ENCODE measurements at regions not wholly inside any gene's neighbourhood (a gene's known extent, or its start where the extent isn't known, plus 50 kb on each side); places are given as distances from the start of the nearest gene placed in this dataset.

- TF ChIP-seq POLR2AphosphoS5 (IDR thresholded peaks at IDR 0.05; ENCODE audit: low read depth, low read length) (no peak), PAX5 (IDR thresholded peaks at IDR 0.05; ENCODE audit: insufficient read depth, low read length, severe bottlenecking) (no peak), POLR2A (IDR thresholded peaks at IDR 0.05; ENCODE audit: low read depth, low read length) (no peak), TAF1 (IDR thresholded peaks at IDR 0.05; ENCODE audit: low read depth, low read length) (no peak)
Measured at GRCh38 chr13:111912453-111912866, 154.5 kb upstream of the SOX1 start.

Measured in GM12891 (cell line).